Chondrocyte (in vitro differentiated cells): ENCODE measurements at regions not wholly inside any gene's neighbourhood (a gene's known extent, or its start where the extent isn't known, plus 50 kb on each side); places are given as distances from the start of the nearest gene placed in this dataset.

ENCODE experiments used
- DNase-seq: peaks from one replicate; pipeline ENCODE4 v3.0.0; 2021; ENCODE audit warnings: mixed read lengths, low spot score
- H3K27ac Mint-ChIP-seq: one replicate; pipeline ENCODE4 v1.8.0; 2021; ENCODE audit warnings: mild to moderate bottlenecking, moderate library complexity, mixed read lengths; ENCODE audit not compliant: unreplicated experiment
- H3K27me3 Mint-ChIP-seq: 2 replicates; pipeline ENCODE4 v1.8.0; 2021; ENCODE audit warnings: low read depth, mixed read lengths
- H3K36me3 Mint-ChIP-seq: 2 replicates; pipeline ENCODE4 v1.8.0; 2021; ENCODE audit warnings: low read depth, mixed read lengths
- H3K4me1 Mint-ChIP-seq: 2 replicates; pipeline ENCODE4 v1.8.0; 2021; ENCODE audit warnings: low read depth, mild to moderate bottlenecking, mixed read lengths
- H3K4me3 Mint-ChIP-seq: one replicate; pipeline ENCODE4 v1.8.0; 2021; ENCODE audit warnings: mild to moderate bottlenecking, moderate library complexity, mixed read lengths; ENCODE audit not compliant: unreplicated experiment
- H3K9me3 Mint-ChIP-seq: 2 replicates; pipeline ENCODE4 v1.8.0; 2021; ENCODE audit warnings: low read depth, mixed read lengths
- TF ChIP-seq, protein P1 (sequence below): fragments of 200-600 bp; sonication (generic); IDR thresholded peaks from 2 replicates; pipeline ENCODE4 v1.5.0; 2021; ENCODE audit warnings: antibody characterized with exemption, mild to moderate bottlenecking, moderate library complexity

DNA sequence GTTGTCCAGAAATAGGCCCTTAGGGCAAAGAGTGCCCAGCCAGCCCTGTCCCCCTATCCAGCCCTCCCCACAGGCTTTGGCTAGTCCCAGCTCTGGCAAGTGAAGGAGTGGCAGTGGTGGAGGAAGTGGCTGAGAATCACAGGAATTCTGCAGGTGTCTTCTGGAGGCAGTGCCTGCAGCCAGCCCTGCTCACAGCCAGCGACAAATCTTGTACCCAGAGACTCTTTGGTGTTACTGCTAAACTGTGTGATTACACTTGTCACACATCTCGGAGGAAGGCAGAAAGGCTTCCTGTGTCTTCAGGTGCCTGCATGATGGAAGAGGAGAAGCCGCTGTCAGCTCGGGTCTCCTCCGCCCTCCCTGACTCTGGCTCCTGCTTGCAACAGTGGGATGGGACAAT, 71.6 kb upstream of the GRIK3 start:
- no peak for DNase-seq
- TF ChIP-seq, protein P1, sequence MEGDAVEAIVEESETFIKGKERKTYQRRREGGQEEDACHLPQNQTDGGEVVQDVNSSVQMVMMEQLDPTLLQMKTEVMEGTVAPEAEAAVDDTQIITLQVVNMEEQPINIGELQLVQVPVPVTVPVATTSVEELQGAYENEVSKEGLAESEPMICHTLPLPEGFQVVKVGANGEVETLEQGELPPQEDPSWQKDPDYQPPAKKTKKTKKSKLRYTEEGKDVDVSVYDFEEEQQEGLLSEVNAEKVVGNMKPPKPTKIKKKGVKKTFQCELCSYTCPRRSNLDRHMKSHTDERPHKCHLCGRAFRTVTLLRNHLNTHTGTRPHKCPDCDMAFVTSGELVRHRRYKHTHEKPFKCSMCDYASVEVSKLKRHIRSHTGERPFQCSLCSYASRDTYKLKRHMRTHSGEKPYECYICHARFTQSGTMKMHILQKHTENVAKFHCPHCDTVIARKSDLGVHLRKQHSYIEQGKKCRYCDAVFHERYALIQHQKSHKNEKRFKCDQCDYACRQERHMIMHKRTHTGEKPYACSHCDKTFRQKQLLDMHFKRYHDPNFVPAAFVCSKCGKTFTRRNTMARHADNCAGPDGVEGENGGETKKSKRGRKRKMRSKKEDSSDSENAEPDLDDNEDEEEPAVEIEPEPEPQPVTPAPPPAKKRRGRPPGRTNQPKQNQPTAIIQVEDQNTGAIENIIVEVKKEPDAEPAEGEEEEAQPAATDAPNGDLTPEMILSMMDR = no peak
- no peak overlapping the region for H3K27ac Mint-ChIP-seq
- no peaks in the 10 kb centered on the region for H3K27me3 Mint-ChIP-seq
- no peaks in the 10 kb centered on the region for H3K4me1 Mint-ChIP-seq
- no peak overlapping the region for H3K4me3 Mint-ChIP-seq
- no peaks in the 10 kb centered on the region for H3K36me3 Mint-ChIP-seq
- H3K9me3 Mint-ChIP-seq = no peaks in the 10 kb centered on the region

GRCh38 chr1:37107153-37107907, 73.0 kb upstream of the GRIK3 start:
- Mint-ChIP-seq H3K4me3 (no peak overlapping the region), H3K9me3 (no peaks in the 10 kb centered on the region), H3K4me1 (no peaks in the 10 kb centered on the region), H3K27ac (no peak overlapping the region), H3K36me3 (no peaks in the 10 kb centered on the region), H3K27me3 (no peaks in the 10 kb centered on the region)
- TF ChIP-seq, protein P1 = no peak
- DNase-seq = no peak

DNA sequence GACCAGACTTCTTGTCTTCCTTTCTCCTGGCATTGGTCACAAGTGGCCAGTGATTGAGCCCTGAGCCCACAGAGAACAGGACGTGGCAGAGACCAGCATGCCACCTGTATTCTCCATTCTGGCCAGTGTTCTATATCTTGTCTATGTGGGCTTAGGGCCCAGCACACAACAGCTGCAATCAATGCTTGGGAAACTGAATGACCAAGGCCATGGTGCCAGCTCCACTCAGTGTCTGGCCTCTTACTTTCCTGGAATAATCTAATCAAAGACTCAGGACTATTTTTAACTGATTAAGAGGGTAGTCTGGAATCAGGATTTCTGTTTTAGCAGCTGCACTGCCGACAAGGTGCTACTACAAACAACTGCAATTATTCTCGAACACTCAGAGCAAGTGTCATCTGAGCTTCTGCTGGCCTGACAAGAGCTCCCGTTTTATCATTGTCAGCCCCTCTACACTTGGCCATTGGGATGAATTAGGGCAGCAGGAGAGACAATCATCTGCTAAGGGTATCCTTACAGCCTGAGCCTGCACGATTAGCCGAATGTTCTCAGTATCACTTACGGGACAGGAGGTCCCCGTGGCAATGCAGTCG, 74.4 kb upstream of the GRIK3 start:
- Mint-ChIP-seq H3K36me3 (no peaks in the 10 kb centered on the region), H3K27me3 (peaks cover 6% of the 10 kb centered on the region), H3K27ac (no peak overlapping the region), H3K9me3 (no peaks in the 10 kb centered on the region), H3K4me3 (no peak overlapping the region), H3K4me1 (no peaks in the 10 kb centered on the region)
- TF ChIP-seq, protein P1 = no peak
- DNase-seq = no peak

DNA sequence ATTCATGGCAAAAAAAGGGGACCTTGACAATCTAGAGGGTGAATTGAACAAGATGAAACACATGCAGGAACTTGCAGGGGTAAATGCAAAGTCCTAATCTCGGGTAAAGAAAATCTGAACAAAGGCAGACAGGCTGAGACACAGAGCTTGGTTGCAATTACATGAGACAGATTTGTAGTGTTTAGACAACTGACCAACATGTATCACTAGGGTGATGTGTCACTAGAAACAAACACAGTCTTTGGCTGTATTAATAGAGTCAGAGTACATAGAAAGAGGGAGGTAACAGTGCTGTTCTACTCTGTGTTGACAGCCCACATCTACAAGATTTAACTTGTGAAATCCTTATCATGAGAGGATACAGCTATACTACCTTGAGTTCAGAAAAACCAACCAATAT, 78.1 kb upstream of the GRIK3 start:
- H3K4me1 Mint-ChIP-seq = no peaks in the 10 kb centered on the region
- H3K27ac Mint-ChIP-seq = no peak overlapping the region
- no peaks in the 10 kb centered on the region for H3K36me3 Mint-ChIP-seq
- H3K27me3 Mint-ChIP-seq = peaks cover 9% of the 10 kb centered on the region
- H3K4me3 Mint-ChIP-seq = no peak overlapping the region
- H3K9me3 Mint-ChIP-seq = no peaks in the 10 kb centered on the region
- DNase-seq = no peak
- TF ChIP-seq, protein P1 = no peak

DNA sequence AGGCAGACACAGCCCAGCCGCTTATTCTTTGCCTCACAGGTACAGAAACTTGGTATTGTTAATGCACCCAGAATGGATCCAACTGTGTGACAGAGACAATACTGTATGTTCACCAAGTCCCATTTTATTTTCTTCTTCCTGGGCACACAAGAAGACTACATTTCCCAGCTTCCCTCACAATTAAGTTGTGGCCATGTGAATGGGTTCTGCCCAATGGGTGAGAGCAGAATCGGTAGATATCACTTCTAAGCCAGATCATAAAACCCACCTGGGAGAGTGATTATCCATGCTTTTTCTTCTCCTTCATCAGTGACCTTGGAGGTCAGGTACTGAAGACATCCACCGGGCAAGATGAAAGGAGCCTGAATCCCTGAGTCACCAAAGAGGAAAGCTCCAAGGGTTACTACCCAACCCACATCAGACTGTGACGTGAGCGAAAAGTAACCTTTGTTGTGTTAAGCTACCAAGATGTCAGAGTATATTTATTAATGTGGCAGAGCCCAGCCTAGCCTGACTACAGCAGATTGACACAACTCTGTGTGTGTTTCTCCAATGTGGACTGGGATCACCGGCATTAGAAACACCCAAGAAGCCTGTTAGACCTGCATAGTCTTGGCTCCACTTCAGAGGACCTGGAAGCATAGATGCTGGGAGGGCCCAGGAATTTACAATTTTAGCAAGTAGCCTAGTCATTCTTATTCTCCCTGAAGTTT, 79.1 kb upstream of the GRIK3 start:
- H3K9me3 Mint-ChIP-seq = no peaks in the 10 kb centered on the region
- DNase-seq = no peak
- H3K27me3 Mint-ChIP-seq = peaks cover 9% of the 10 kb centered on the region
- no peaks in the 10 kb centered on the region for H3K4me1 Mint-ChIP-seq
- no peak overlapping the region for H3K27ac Mint-ChIP-seq
- no peaks in the 10 kb centered on the region for H3K36me3 Mint-ChIP-seq
- no peak overlapping the region for H3K4me3 Mint-ChIP-seq
- TF ChIP-seq, protein P1 = no peak
